GM12891 (cell line): ENCODE measurements at regions not wholly inside any gene's neighbourhood (a gene's known extent, or its start where the extent isn't known, plus 50 kb on each side); places are given as distances from the start of the nearest gene placed in this dataset.

ENCODE experiments used
- PAX5 ChIP-seq: IDR thresholded peaks from 2 replicates; pipeline ENCODE4 v1.6.1; 2011; ENCODE audit warnings: low read length, moderate library complexity, mild to moderate bottlenecking; ENCODE audit not compliant: insufficient read depth, severe bottlenecking
- POLR2A ChIP-seq: IDR thresholded peaks from 2 replicates; pipeline ENCODE4 v1.6.1; 2011; ENCODE audit warnings: low read depth, low read length, control low read depth
- POLR2AphosphoS5 ChIP-seq: IDR thresholded peaks from 2 replicates; pipeline ENCODE4 v1.6.1; 2011; ENCODE audit warnings: low read depth, low read length, control low read depth
- SPI1 ChIP-seq: IDR thresholded peaks from 2 replicates; pipeline ENCODE4 v1.6.1; 2011; ENCODE audit warnings: low read depth, low read length, control low read depth

DNA sequence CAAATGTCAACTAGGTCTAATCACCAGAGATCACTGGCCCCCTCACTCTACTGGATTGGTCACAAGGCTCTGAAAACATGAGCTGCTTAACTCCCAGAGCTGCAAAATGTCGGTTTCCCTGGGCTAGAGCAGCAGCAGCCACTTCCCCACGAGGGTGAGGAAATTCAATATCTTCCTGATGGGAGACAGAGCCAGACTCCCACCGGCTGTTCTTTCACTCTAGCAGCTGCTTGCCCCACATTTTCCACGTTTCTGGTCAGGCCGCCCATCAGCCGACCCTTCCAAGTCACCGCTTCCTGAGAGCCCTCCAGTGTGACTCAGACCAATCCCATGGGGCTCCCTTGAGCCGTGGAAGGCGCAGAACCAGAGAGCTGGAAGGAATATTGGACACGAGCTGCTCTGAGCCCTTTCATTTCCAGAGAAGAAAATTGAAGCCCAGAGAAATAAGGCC is 227.0 kb downstream of the ADAMTS15 start:
- TF ChIP-seq POLR2AphosphoS5, result no peak
- TF ChIP-seq POLR2A, result no peak
- TF ChIP-seq PAX5, result no peak
- no peak for TF ChIP-seq SPI1
